HepG2 (cell line): ENCODE measurements at regions not wholly inside any gene's neighbourhood (a gene's known extent, or its start where the extent isn't known, plus 50 kb on each side); places are given as distances from the start of the nearest gene placed in this dataset.

ENCODE experiments used
- ATAC-seq: fragments of 200-7000 bp; cut with Tn5 transposase; 3 replicates; pipeline ENCODE4 v1.9.1; 2020; ENCODE audit warnings: mild to moderate bottlenecking, moderate library complexity
- BruUV-seq: library from RNA; stranded (reverse); fragments of 400-500 nt; replicated peaks from 2 replicates; lab custom pipeline; 2021; lab: Mats Ljungman, UMichigan
- CTCF ChIA-PET: fragments of 300-600 bp; formaldehyde crosslinking; extraction: SDS; loops from one replicate; lab custom pipeline; 2021; ENCODE audit warnings: low total read pairs, inconsistent platforms, low intra/inter-chr PET ratio; lab: Yijun Ruan, JAX
- POLR2A ChIA-PET: fragments of 350-600 bp; sonication (Branson Sonifier 250); formaldehyde crosslinking; loops from one replicate; lab custom pipeline; 2020; ENCODE audit warnings: antibody characterized with exemption, inconsistent platforms; lab: Yijun Ruan, JAX
- DNase-seq: peaks from one replicate; pipeline ENCODE4 v3.0.0-alpha.2; 2015; ENCODE audit warnings: low spot score
- FAIRE-seq: peaks from 3 replicates; lab custom pipeline; 2011; peaks lifted over from hg19 to GRCh38; lab: Jason Lieb, UNC
- H2AFZ ChIP-seq: one replicate; pipeline ENCODE4 v1.6.1; 2011; ENCODE audit warnings: low read length, inconsistent platforms
- H3K27ac ChIP-seq: fragments of 300-600 bp; 3 replicates; pipeline ENCODE4 v1.8.0; 2011; ENCODE audit warnings: mixed run types, mild to moderate bottlenecking, mixed read lengths, low read length, inconsistent platforms; ENCODE audit not compliant: insufficient read depth; ENCODE audit errors: extremely low read length
- H3K27me3 ChIP-seq, 2 experiments: fragments of 200-600 bp in 1 of 2; 2 replicates in 1 of 2; 3 replicates in 1 of 2; pipeline versions ENCODE4 v1.6.0 to v1.8.0; 2011; ENCODE audit warnings: low read length in 2 of 2, mild to moderate bottlenecking in 2 of 2, moderate library complexity in 2 of 2, inconsistent platforms in 1 of 2; ENCODE audit not compliant: insufficient read depth in 2 of 2, control insufficient read depth in 1 of 2
- H3K36me3 ChIP-seq, 2 experiments: fragments of 200-600 bp in 1 of 2; replicated peaks in 1 of 2; 2 replicates in 1 of 2; 3 replicates in 1 of 2; pipeline versions ENCODE4 v1.5.1 to v1.8.0; 2011; ENCODE audit warnings: low read length in 2 of 2, inconsistent platforms in 1 of 2; ENCODE audit not compliant: insufficient read depth in 2 of 2, control insufficient read depth in 1 of 2
- H3K4me1 ChIP-seq: 2 replicates; pipeline ENCODE4 v1.5.1; 2012; ENCODE audit warnings: low read length, inconsistent platforms; ENCODE audit not compliant: insufficient read depth
- H3K4me2 ChIP-seq: 2 replicates; pipeline ENCODE4 v1.6.0; 2011; ENCODE audit warnings: low read depth, low read length, inconsistent platforms
- H3K4me3 ChIP-seq, 3 experiments: fragments of 200-600 bp in 1 of 3; sonication (generic), shearing (Covaris generic) in 1 of 3; replicated peaks in 1 of 3; 2 replicates each; pipeline ENCODE4 v1.5.1; 2011 to 2016; ENCODE audit warnings: low read length in 3 of 3, inconsistent platforms in 2 of 3, low read depth in 2 of 3, mild to moderate bottlenecking in 2 of 3, control low read depth in 1 of 3, mixed read lengths in 1 of 3; ENCODE audit not compliant: insufficient read depth in 1 of 3
- H3K79me2 ChIP-seq: one replicate; pipeline ENCODE4 v1.6.1; 2011; ENCODE audit warnings: low read length, inconsistent platforms; ENCODE audit not compliant: insufficient read depth
- H3K9ac ChIP-seq: 2 replicates; pipeline ENCODE4 v1.6.0; 2011; ENCODE audit warnings: mild to moderate bottlenecking, low read depth, low read length, inconsistent platforms; ENCODE audit not compliant: insufficient read depth
- H3K9me3 ChIP-seq: 2 replicates; pipeline ENCODE4 v1.5.1; 2012; ENCODE audit warnings: mild to moderate bottlenecking, low read length
- H4K20me1 ChIP-seq: 2 replicates; pipeline ENCODE4 v1.6.0; 2011; ENCODE audit warnings: inconsistent platforms, mild to moderate bottlenecking, low read length, moderate library complexity; ENCODE audit not compliant: insufficient read depth
- CEBPG ChIP-seq: IDR thresholded peaks from 2 replicates; pipeline ENCODE4 v1.6.1; 2016
- CHD2 ChIP-seq: IDR thresholded peaks from 2 replicates; pipeline ENCODE4 v1.6.1; 2011; ENCODE audit warnings: low read depth, low read length, improper control_type of control experiment
- ETV6 ChIP-seq: sonication (generic); formaldehyde crosslinking; conservative IDR thresholded peaks from 2 replicates; pipeline ENCODE4 v1.4.0; 2020; ENCODE audit warnings: missing genetic modification reagents
- FOSL2 ChIP-seq: sonication (generic); formaldehyde crosslinking; IDR thresholded peaks from 2 replicates; pipeline ENCODE4 v1.4.0; 2020; ENCODE audit warnings: missing genetic modification reagents
- HIVEP1 ChIP-seq: sonication (generic); formaldehyde crosslinking; IDR thresholded peaks from 2 replicates; pipeline ENCODE4 v1.4.0; 2020; ENCODE audit warnings: mild to moderate bottlenecking, missing genetic modification reagents
- HNF1B ChIP-seq: sonication (generic); formaldehyde crosslinking; IDR thresholded peaks from 2 replicates; pipeline ENCODE4 v1.5.1; 2020; ENCODE audit warnings: mild to moderate bottlenecking, moderate library complexity, missing genetic modification reagents
- HNRNPK ChIP-seq: fragments of 200-400 bp; formaldehyde crosslinking; IDR thresholded peaks from 2 replicates; pipeline ENCODE4 v1.6.1; 2018; ENCODE audit warnings: low read length, low read depth, moderate library complexity, mild to moderate bottlenecking; ENCODE audit not compliant: poor library complexity, severe bottlenecking
- JUND ChIP-seq: sonication (generic); formaldehyde crosslinking; IDR thresholded peaks from 2 replicates; pipeline ENCODE4 v1.8.0; 2022; ENCODE audit warnings: mild to moderate bottlenecking, missing genetic modification reagents
- NAIF1 ChIP-seq: sonication (generic); formaldehyde crosslinking; IDR thresholded peaks from 2 replicates; pipeline ENCODE4 v1.5.0; 2020; ENCODE audit warnings: mild to moderate bottlenecking, missing genetic modification reagents, borderline replicate concordance
- NCOA1 ChIP-seq: sonication (generic); formaldehyde crosslinking; IDR thresholded peaks from 2 replicates; pipeline ENCODE4 v1.9.0; 2021; ENCODE audit warnings: missing genetic modification reagents
- NFIB ChIP-seq: sonication (generic); formaldehyde crosslinking; IDR thresholded peaks from 2 replicates; pipeline ENCODE4 v1.9.0; 2021; ENCODE audit warnings: missing genetic modification reagents, mild to moderate bottlenecking, borderline replicate concordance
- NKX3-1 ChIP-seq: sonication (generic); formaldehyde crosslinking; IDR thresholded peaks from 2 replicates; pipeline ENCODE4 v1.5.0; 2020; ENCODE audit warnings: missing genetic modification reagents
- PTBP1 ChIP-seq: fragments of 200-400 bp; formaldehyde crosslinking; IDR thresholded peaks from 2 replicates; pipeline ENCODE4 v1.6.1; 2018; ENCODE audit warnings: low read length, low read depth; ENCODE audit not compliant: poor library complexity, severe bottlenecking
- SMARCC2 ChIP-seq: fragments of 450-650 bp; IDR thresholded peaks from 2 replicates; pipeline ENCODE4 v1.6.1; 2017; ENCODE audit warnings: antibody characterized with exemption, mild to moderate bottlenecking
- TFDP2 ChIP-seq: sonication (generic); formaldehyde crosslinking; IDR thresholded peaks from 2 replicates; pipeline ENCODE4 v1.4.0; 2020; ENCODE audit warnings: missing genetic modification reagents
- ZNF460 ChIP-seq: sonication (generic); formaldehyde crosslinking; IDR thresholded peaks from 2 replicates; pipeline ENCODE4 v1.5.1; 2020; ENCODE audit warnings: missing genetic modification reagents, mild to moderate bottlenecking, borderline replicate concordance
- ZNF574 ChIP-seq: sonication (generic); formaldehyde crosslinking; IDR thresholded peaks from 2 replicates; pipeline ENCODE4 v1.4.0; 2020; ENCODE audit warnings: missing genetic modification reagents
- ZNF740 ChIP-seq: sonication (generic); formaldehyde crosslinking; IDR thresholded peaks from 2 replicates; pipeline ENCODE4 v1.4.0; 2020; ENCODE audit warnings: missing genetic modification reagents
- ZNF747 ChIP-seq: sonication (generic); formaldehyde crosslinking; IDR thresholded peaks from 2 replicates; pipeline ENCODE4 v1.8.1; 2023; ENCODE audit warnings: missing genetic modification reagents, mild to moderate bottlenecking, borderline replicate concordance
- ZNF883 ChIP-seq: sonication (generic); formaldehyde crosslinking; IDR thresholded peaks from 2 replicates; pipeline ENCODE4 v1.5.1; 2020; ENCODE audit warnings: mild to moderate bottlenecking, missing genetic modification reagents; ENCODE audit errors: not compliant biosample characterization
- WGBS: methylation state at CpG from one replicate; pipeline ENCODE4 v1.1.6; 2017; ENCODE audit warnings: low lambda C conversion rate; 5-methylcytosine and 5-hydroxymethylcytosine counted together
- in situ Hi-C: cut with HindIII; loops from 2 replicates; pipeline ENCODE4 v1.10.0; 2017; ENCODE audit warnings: low pct_unique_long_range_greater_than_20kb; ENCODE audit not compliant: extremely low pct_ligation_motif_present
- intact Hi-C: fragments of 100-400 bp; cut with micrococcal nuclease; formaldehyde crosslinking; loops from one replicate; pipeline ENCODE4 v1.10.0; 2022; ENCODE audit not compliant: unreplicated experiment

- TF ChIP-seq TFDP2 (CRISPR knock-in tag), result no peak
- TF ChIP-seq ZNF574 (CRISPR knock-in tag), result no peak
- TF ChIP-seq PTBP1, result no peak
- no peak for TF ChIP-seq HNF1B
- TF ChIP-seq ETV6 (CRISPR knock-in tag), result no peak
- TF ChIP-seq, all 625 proteins: peak for 0
These were observed 140.6 kb upstream of the MOCS2 start (continued) for GRCh38 chr5:53250201-53250550.

GRCh38 chr5:53253421-53253871, 143.9 kb upstream of the MOCS2 start:
- ChIA-PET POLR2A (no interaction called here), CTCF (no interaction called here)
- Histone ChIP-seq H3K4me2 (no peak overlapping the region), H3K4me3 (no peak overlapping the region), H4K20me1 (no peaks in the 10 kb centered on the region), H3K79me2 (no peaks in the 10 kb centered on the region), H3K27ac (no peak overlapping the region), H3K27me3 (0 out of 5 replicates have a peak, but pooled peaks cover 0 to 4% of the 10 kb centered on the region in 2 experiments), H3K4me1 (no peaks in the 10 kb centered on the region), H3K9ac (no peak overlapping the region), H2AFZ (no peak overlapping the region), H3K36me3 (no peaks in the 10 kb centered on the region), H3K9me3 (no peaks in the 10 kb centered on the region)
- TF ChIP-seq NCOA1 (CRISPR knock-in tag) (no peak), CHD2 (no peak), HNRNPK (no peak), JUND (no peak), CEBPG (no peak), SMARCC2 (no peak), NFIB (CRISPR knock-in tag) (no peak), ZNF883 (CRISPR knock-in tag) (no peak), FOSL2 (CRISPR knock-in tag) (no peak), HIVEP1 (CRISPR knock-in tag) (no peak), ZNF460 (CRISPR knock-in tag) (no peak), ZNF747 (CRISPR knock-in tag) (no peak), NKX3-1 (CRISPR knock-in tag) (no peak), ZNF740 (CRISPR knock-in tag) (no peak), NAIF1 (CRISPR knock-in tag) (no peak)
- intact Hi-C loops, result no loop called here
- BruUV-seq, result no TSS peak
- no peak for DNase-seq
- 23% methylated on average over 2 of the region's 2 CpGs for WGBS
- in situ Hi-C loops, result no loop called here
- FAIRE-seq, result no peak
- ATAC-seq, result no peak
